Testis (tissue), 2 donors: ENCODE measurements at regions not wholly inside any gene's neighbourhood (a gene's known extent, or its start where the extent isn't known, plus 50 kb on each side); places are given as distances from the start of the nearest gene placed in this dataset.

Experiments used
- DNase-seq: peaks from one replicate; pipeline ENCODE4 v3.0.0-alpha.2; 2019
- H3K27ac ChIP-seq, 2 donors: fragments of 200-600 bp; sonication (generic); one replicate each; pipeline ENCODE4 v1.5.1; 2019
- H3K27me3 ChIP-seq: fragments of 200-600 bp; sonication (generic); one replicate; pipeline ENCODE4 v1.5.1; 2019
- H3K36me3 ChIP-seq: fragments of 200-600 bp; sonication (generic); one replicate; pipeline ENCODE4 v1.5.1; 2017; ENCODE audit warnings: low read depth; ENCODE audit errors: missing control alignments
- H3K4me1 ChIP-seq: fragments of 200-600 bp; sonication (generic); one replicate; pipeline ENCODE4 v1.5.1; 2019
- H3K4me3 ChIP-seq, 2 donors: fragments of 200-600 bp; sonication (generic); one replicate each; pipeline ENCODE4 v1.5.1; 2017 to 2019
- H3K9me3 ChIP-seq: fragments of 200-600 bp; sonication (generic); one replicate; pipeline ENCODE4 v1.5.1; 2017
- POLR2A ChIP-seq: fragments of 450-650 bp; IDR thresholded peaks from one replicate; pipeline ENCODE4 v1.6.1; 2017; ENCODE audit warnings: antibody characterized with exemption, mild to moderate bottlenecking, moderate library complexity
- WGBS, 2 donors: methylation state at CpG; one replicate each; pipeline ENCODE4 v1.1.5; 2018; 5-methylcytosine and 5-hydroxymethylcytosine counted together
- intact Hi-C: fragments of 100-400 bp; cut with DNase I; formaldehyde crosslinking; loops from one replicate; pipeline ENCODE4 v1.15.1; 2023; ENCODE audit warnings: low total_unique reads
- TF ChIP-seq, protein P1 (sequence below), 3 experiments: fragments of 450-650 bp in 2 of 3; fragments of 200-600 bp in 1 of 3; sonication (generic) in 1 of 3; IDR thresholded peaks; one replicate each; pipeline ENCODE4 v1.5.1; 2016 to 2019; ENCODE audit warnings: antibody characterized with exemption in 3 of 3, mild to moderate bottlenecking in 2 of 3, moderate library complexity in 1 of 3

DNA sequence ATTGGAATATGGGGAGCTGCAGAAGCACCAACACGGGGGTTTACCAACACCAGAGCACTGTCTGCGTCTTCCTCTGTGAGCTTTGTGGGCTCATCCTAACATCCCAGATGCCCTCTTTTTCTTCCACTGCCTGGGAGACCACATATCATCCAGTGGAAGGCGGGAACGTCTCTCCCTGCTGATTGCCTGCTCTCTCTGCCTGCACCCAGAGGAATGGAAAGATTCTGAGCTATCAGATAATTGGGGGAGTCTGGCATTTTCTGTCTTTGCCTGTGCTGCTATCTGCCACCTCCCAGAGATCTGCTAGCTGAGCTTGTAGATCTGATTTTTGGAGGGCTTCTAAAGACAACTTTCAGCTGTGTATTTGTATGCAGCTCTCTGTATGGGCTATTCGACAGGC lies 166.2 kb upstream of the PLXNA2 start:
- intact Hi-C loops, result no loop called here
- 68 to 73% methylated on average over 5 of the region's 5 CpGs for WGBS, 2 donors

DNA sequence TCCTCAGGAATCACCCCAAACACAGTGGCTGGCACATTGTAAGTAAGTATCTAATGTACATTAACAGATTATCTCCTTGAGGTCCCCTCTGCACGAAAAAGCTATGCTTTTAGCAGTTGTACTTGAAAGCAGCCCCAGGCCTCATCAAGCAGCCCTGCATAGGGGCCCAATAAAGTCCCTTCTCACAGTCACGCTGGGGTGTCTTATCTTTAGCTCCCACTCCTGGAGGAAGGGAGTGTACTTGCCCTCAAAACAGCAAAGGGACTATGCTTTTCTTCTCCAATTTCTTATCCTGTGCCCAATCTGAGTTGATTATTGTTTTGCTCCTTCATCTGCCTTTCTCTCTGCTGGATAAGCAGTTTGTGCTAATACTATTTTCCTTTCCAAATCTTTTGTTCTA lies 168.8 kb upstream of the PLXNA2 start:
- DNase-seq, result no peak
- WGBS, 2 donors, result 46 to 63% methylated on average over 2 of the region's 2 CpGs
- intact Hi-C loops, result no loop called here
- Histone ChIP-seq H3K4me1 (no peaks in the 10 kb centered on the region), H3K9me3 (no peaks in the 10 kb centered on the region), H3K27me3 (no peaks in the 10 kb centered on the region), H3K36me3 (no peaks in the 10 kb centered on the region), H3K27ac (no peak overlapping the region), H3K4me3 (no peak overlapping the region)
- no peak for TF ChIP-seq POLR2A
- TF ChIP-seq, protein P1, sequence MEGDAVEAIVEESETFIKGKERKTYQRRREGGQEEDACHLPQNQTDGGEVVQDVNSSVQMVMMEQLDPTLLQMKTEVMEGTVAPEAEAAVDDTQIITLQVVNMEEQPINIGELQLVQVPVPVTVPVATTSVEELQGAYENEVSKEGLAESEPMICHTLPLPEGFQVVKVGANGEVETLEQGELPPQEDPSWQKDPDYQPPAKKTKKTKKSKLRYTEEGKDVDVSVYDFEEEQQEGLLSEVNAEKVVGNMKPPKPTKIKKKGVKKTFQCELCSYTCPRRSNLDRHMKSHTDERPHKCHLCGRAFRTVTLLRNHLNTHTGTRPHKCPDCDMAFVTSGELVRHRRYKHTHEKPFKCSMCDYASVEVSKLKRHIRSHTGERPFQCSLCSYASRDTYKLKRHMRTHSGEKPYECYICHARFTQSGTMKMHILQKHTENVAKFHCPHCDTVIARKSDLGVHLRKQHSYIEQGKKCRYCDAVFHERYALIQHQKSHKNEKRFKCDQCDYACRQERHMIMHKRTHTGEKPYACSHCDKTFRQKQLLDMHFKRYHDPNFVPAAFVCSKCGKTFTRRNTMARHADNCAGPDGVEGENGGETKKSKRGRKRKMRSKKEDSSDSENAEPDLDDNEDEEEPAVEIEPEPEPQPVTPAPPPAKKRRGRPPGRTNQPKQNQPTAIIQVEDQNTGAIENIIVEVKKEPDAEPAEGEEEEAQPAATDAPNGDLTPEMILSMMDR (IDR thresholded peaks at IDR 0.05), result no peak

More for the DNA sequence above, 166.2 kb upstream of the PLXNA2 start:
- DNase-seq, result no peak
- Histone ChIP-seq H3K4me1 (no peaks in the 10 kb centered on the region), H3K9me3 (no peaks in the 10 kb centered on the region), H3K4me3 (no peak overlapping the region), H3K36me3 (no peaks in the 10 kb centered on the region), H3K27ac (no peak overlapping the region), H3K27me3 (no peaks in the 10 kb centered on the region)
- TF ChIP-seq, protein P1 (IDR thresholded peaks at IDR 0.05), result no peak
- TF ChIP-seq POLR2A, result no peak

DNA sequence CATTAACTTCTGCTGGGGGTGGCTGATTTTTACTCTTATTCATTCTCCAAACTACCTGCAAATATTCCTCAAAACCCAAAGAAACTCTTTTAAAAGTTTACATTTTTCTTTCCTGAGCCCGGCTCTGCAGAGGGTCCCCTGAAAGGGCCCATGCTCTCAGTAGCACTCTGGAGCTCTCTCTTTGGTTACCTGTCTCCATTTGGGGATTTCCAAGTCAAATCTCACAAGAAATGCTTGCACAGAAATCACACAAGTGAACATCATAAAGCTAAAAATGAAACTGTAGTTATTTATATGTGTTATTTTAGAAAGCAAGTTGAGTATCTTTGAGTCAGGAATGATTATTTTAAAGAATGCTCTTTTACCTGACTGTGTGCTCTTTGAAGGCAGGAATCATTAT lies 174.5 kb upstream of the PLXNA2 start:
- no peaks in the 10 kb centered on the region for H3K27me3 ChIP-seq
- no peak for DNase-seq
- H3K36me3 ChIP-seq, result no peaks in the 10 kb centered on the region
- H3K4me1 ChIP-seq, result no peaks in the 10 kb centered on the region
- H3K4me3 ChIP-seq, result no peak overlapping the region
- no peaks in the 10 kb centered on the region for H3K9me3 ChIP-seq
- WGBS, 2 donors, result 95 to 100% methylated on average over 1 of the region's 1 CpG
- TF ChIP-seq, protein P1 (IDR thresholded peaks at IDR 0.05), result no peak
- TF ChIP-seq POLR2A, result no peak
- H3K27ac ChIP-seq, result no peak overlapping the region
- intact Hi-C loops, result no loop called here

DNA sequence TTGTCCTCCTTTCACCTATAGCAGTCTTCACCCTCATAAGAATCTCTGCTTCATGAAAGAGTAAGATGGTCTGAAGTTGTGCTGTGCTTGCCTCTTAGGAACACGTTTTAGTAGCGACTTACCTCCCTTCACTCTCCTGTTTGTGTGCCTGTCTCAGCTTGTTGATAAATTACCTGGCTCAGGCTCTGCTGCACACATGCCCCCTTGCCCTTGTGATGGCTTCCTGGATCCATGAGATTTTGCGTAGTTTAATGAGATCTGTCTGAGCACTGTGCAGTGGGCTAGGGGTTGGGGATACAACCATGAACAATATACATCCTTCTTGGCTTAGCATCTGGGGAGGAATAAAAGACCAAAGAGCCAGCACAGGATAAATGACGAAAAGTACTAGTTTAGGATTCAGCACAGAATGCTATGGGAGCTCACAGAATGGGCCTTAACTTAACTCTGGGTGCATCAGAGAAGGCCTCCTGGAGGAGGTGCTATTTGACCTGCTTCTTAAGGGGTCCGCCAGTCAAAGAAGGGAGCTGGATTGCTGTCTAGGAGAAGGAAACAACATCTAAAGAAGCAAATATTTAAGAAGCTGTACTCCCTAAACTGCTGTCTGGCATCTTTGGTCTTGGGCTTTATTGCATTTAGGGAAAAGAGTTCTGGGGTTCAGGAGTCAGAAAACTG lies 175.7 kb upstream of the PLXNA2 start:
- H3K4me3 ChIP-seq, result no peak overlapping the region
- no peaks in the 10 kb centered on the region for H3K27me3 ChIP-seq
- H3K9me3 ChIP-seq, result no peaks in the 10 kb centered on the region
- DNase-seq, result no peak
- WGBS, 2 donors, result 77 to 82% methylated on average over 5 of the region's 5 CpGs
- no peaks in the 10 kb centered on the region for H3K36me3 ChIP-seq
- no peak overlapping the region for H3K27ac ChIP-seq
- intact Hi-C loops, result no loop called here
- TF ChIP-seq, protein P1 (IDR thresholded peaks at IDR 0.05), result no peak
- TF ChIP-seq POLR2A, result no peak
- no peaks in the 10 kb centered on the region for H3K4me1 ChIP-seq

DNA sequence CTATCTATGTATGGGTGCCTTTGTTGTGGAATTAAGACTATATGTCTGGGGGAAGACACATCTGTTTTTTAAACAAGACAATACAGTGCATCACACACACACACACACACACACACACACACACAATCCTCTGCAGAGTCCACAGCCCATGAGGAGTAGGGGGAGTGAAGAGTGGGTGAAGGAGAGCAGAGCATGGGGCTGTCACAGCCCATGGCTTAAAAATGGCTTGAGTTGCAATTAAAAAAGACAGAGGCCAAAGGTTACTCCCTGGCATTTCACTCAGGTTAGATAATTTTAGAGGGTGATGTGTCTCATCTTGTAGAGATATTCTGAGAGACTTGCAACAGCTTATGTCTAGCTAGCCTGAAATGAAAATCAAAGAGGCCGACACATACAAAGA lies 176.5 kb upstream of the PLXNA2 start:
- no peak for DNase-seq
- Histone ChIP-seq H3K27me3 (no peaks in the 10 kb centered on the region), H3K27ac (no peak overlapping the region), H3K4me3 (no peak overlapping the region), H3K36me3 (no peaks in the 10 kb centered on the region), H3K4me1 (no peaks in the 10 kb centered on the region), H3K9me3 (no peaks in the 10 kb centered on the region)
- intact Hi-C loops, result no loop called here
- 89 to 92% methylated on average over 1 of the region's 1 CpG for WGBS, 2 donors
- no peak for TF ChIP-seq POLR2A
- TF ChIP-seq, protein P1 (IDR thresholded peaks at IDR 0.05), result no peak
